HG02798 (cell line): ENCODE measurements at regions not wholly inside any gene's neighbourhood (a gene's known extent, or its start where the extent isn't known, plus 50 kb on each side); places are given as distances from the start of the nearest gene placed in this dataset.

Experiments used
- ATAC-seq: cut with Tn5 transposase; IDR thresholded peaks from one replicate; pipeline ENCODE4 v1.9.1; 2021; ENCODE audit warnings: mild to moderate bottlenecking; ENCODE audit not compliant: unreplicated experiment, poor library complexity

DNA sequence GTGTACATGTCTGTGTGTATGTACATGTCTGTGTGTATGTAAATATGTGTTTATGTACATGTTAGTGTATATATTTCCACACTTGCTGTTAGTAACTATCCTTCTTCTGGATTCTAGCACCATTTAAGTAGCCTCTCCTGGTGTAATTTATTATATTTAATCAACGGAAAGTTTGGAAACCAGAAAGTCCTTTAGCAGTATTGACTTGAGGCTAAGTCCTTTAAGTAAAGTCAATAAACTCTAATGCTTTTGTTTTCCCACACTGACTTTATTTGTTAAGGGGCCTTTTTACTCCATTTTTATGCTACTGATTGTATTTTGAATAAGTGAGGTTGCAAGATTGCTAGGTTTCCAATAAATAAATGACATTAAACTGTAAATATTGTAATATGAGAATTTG lies 876.4 kb upstream of the SEL1L start:
- ATAC-seq: no peak

DNA sequence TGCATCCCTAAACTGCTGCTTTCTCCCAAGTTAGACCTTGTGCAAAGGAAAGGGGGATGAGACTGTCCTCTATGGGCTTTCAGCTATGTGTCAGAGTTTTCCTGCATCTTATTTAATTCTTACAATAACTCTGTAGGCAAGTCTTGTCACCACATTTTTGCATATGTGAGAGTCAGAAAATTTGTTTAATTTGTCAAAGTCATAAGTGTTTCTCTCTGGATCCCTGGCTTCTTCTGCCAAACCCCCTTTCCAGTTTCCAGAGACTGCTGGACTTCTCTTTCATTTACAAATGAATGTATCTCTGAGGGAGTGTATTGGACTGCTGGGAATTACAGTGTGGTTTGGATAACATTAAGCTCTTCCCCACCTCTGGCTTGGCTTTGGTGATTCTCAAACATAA lies 877.6 kb upstream of the SEL1L start:
- ATAC-seq: no peak

GRCh38 chr14:82412545-82412944 lies 878.9 kb upstream of the SEL1L start:
- ATAC-seq: no peak

DNA sequence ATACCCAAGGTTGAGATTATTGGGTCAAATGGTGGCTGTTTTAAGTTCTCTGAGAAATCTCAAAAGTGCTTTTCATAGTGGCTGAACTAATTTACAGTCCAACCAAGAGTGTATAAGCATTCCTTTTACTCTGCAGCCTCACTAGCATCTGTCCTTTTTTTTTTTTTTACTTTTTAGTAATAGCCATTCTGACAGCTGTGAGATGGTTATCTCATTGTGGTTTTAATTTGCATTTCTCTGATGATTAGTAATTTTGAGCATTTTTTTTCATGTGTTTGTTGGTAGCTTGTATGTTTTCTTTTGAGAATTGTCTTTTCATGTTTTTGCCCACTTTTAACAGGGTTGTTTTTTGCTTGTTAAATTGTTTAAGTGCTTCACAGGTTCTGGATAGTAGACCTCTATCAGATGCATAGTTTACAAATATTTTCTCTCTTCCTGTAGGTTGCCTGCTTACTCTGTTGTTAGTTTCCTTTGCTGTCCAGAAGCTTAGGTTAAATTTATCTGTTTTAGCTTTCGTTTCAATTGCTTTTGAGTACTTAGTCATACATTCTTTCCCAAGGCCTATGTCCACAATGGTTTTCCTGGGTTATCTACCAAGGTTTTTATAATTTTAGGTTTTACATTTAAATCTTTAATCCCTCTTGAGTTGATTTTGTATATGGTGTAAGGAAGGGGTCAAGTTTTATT lies 881.3 kb upstream of the SEL1L start:
- ATAC-seq: peak; percentile 54

- no peak for ATAC-seq
Measured at GRCh38 chr14:82419933-82420332, 886.3 kb upstream of the SEL1L start.

GRCh38 chr14:82420871-82421270 lies 887.2 kb upstream of the SEL1L start:
- no peak for ATAC-seq

GRCh38 chr14:82421286-82421685 lies 887.6 kb upstream of the SEL1L start:
- no peak for ATAC-seq

DNA sequence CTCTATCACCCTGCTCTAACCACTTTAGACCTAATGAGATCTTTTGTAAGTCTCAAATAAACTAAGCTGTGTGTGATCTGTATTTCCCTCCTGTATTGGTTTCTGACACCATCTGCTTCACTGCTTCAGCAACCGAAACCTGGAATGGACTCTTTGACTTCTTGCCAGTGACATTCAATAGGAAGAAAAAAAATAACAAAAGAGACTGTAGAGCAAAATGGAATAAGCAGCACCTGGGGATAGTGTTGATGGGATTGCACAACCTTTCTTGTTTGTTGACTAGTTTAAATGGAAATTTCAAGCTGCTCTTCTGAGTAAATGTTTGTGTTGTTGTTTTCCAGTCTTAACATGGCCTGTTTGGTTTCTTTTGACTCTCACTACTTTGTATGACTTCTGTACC lies 888.6 kb upstream of the SEL1L start:
- ATAC-seq: no peak

DNA sequence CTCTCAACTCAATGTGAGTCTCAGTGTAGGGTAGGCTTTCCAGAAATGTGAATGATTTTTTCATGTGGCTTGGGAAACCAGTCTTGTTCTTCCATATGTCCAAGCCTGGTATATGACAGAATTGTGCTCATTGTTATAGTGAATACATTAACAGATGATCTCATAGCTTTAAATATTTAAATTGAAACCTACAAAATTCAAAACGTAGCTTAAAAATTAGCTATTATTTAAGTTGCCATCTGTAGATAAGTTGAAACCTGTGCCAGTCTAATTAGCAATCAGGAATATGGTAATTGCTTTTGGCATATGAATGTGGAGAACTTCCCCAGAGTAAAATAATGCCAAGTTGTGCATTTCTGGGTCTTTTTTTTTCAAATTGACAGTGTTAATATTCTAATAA lies 891.6 kb upstream of the SEL1L start:
- no peak for ATAC-seq

DNA sequence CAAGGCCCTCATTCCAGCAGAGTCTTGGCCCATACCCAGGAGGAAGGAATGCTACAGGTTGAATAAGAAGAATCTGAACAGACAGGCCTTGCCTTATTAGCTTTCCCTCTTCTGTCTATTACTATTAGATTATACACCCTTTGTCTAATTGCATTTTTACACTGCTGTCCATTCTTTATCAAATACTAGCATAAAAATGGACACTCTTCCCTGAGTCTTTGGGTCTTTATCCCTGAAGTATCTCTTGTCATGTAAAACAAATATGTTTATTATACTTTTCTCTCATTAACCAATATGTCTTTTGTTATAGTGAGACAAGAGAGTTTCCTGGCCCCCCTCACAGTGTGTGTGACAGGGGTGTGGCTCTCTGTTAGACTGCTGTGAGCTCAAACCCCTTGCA lies 897.4 kb upstream of the SEL1L start:
- no peak for ATAC-seq

- no peak for ATAC-seq
Measured at GRCh38 chr14:82432301-82433105, 898.9 kb upstream of the SEL1L start.

DNA sequence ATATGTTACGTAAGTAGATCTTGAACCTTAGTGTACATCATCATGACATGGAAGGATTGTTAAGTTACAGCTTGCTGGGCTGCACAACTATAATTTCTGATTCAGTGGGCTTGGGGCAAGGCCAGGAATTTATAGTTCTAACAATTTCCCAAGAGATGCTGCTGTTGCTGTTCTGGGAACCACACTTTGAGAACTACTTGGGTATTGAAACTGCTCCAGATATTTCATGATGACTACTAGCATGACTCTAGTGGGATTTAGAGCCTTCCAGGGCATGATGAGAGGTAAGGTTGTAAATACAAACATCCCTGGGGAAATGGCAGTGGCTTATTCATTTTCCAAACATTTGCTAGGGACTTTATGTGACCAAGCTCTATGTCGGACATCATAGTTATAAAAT lies 904.8 kb upstream of the SEL1L start:
- no peak for ATAC-seq

GRCh38 chr14:82441270-82441669 lies 907.6 kb upstream of the SEL1L start:
- no peak for ATAC-seq

DNA sequence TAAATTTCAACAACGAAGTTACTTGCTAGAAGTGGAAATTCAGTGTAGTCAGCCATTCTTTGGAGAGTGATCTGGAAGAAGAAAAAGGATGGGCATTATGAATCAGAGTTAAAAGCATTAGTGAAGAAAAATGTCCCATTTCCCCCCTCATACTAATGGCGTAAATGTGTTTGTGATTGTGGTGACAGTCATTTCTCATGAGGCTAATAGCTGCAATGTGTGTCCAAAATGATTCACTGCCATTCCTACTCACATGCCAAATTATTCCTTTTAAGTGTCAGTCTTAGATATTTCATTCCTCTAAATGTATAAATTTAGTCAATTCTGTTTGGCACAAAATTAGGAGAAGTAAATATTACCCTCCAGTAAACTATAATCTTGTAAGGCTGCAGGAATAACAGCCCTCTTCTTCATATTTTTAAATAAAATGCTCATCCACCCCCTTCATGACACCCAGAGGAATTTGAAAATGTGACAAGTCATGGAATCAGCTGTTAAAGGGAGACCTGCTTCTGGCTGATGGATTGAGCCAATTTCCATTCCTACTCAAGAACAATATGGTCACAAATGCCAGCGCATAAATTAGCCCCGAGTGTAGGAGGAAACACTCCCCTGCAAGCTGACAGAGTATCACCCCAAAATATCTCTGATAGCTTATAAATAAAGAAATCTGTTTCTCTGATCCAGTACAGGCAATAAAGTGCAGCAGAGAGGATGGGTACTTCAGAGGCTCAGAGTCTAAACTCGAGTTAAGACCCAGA lies 912.3 kb upstream of the SEL1L start:
- no peak for ATAC-seq

DNA sequence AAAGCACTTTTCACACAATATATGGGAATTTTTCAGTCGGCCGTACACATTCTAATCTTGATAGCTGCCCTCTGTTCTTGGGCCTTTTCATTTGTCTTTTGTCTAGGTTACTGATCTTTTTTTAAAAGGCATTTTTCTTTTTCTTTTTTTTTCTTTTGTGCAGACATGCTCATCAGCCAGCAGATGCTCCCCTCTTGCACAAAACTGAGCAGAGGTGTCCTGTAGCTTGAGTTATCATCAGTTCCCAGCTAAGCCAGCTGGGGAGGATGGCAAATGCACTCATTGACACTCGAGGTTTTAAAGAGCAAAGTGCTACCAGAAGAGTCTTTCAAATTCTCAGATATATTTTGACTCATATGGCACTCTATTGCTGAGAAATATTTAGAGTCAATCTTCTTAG lies 913.9 kb upstream of the SEL1L start:
- ATAC-seq: no peak

DNA sequence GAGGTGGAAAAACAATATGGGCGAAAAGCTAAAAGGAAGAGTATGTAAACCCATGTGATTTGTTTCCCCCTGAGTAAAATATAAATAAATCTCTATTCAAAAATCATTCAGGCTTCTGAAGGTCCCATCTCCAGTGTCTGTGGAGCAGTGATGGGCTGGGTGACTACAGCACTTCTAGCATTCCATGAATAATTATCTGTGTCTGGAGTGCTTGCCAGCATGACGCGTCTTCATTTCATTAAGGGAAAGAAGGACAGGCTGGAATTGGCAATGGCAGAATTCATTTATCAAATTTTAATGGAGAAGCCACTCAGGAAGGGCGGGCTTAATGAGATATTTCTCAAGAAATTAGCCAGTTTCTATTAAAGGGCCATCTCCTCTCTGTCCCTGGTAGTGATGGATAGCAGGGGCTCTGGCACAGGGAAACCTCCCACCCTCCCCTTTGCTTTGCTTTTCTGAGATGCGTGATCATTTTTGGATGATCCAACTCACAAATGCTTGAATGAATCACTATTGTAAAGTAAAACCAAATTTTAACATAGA lies 916.3 kb upstream of the SEL1L start:
- ATAC-seq: no peak

- ATAC-seq: no peak
Measured at GRCh38 chr14:82451675-82452074, 918.0 kb upstream of the SEL1L start.

GRCh38 chr14:82482345-82482744 lies 948.7 kb upstream of the SEL1L start:
- no peak for ATAC-seq

GRCh38 chr14:82488473-82488872 lies 954.8 kb upstream of the SEL1L start:
- no peak for ATAC-seq

DNA sequence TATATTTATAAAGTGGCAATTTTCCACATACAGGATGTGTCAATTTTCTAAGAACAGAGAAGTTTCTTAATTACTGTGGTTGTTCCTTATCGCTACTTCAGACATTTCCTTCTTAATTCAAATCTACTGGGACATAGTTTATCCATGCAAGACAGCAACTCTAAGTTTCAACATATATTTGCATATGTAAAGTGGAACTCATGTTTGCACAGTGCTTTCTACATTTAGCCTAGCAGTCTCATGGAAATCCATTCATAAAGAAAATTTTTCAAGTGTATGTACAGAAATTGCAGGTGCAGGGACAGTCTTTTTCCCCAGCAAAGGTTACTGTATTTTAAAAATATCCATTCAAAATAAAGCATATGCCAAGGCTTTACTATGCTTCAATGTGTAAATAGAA lies 956.7 kb upstream of the SEL1L start:
- no peak for ATAC-seq

DNA sequence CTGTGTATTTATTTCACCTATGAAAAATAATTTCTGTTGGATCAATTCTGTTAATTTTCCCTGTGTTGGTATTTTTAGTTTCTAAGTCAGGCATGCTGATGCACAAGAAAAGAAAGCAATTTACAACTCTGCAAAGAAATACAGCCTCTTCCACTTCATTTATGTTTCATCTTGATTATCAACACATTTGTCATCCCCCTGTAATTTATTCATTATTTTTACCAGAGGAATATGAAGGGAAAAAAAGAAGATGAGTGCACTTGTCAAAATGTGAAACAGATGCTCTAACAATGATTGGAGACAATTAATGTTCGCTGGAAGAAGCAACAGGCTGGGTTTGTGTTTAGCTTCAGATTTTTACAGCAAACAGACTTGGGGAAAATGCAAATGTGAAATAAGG lies 958.5 kb upstream of the SEL1L start:
- no peak for ATAC-seq
